ENCODE measurements at regions not wholly inside any gene's neighbourhood (a gene's known extent, or its start where the extent isn't known, plus 50 kb on each side); places are given as distances from the start of the nearest gene placed in this dataset.
"Not testable (repeated sequence)": the region's sequence is repeated elsewhere in the genome, so short reads cannot be mapped to it uniquely, and the experiment has no call there.

DNA sequence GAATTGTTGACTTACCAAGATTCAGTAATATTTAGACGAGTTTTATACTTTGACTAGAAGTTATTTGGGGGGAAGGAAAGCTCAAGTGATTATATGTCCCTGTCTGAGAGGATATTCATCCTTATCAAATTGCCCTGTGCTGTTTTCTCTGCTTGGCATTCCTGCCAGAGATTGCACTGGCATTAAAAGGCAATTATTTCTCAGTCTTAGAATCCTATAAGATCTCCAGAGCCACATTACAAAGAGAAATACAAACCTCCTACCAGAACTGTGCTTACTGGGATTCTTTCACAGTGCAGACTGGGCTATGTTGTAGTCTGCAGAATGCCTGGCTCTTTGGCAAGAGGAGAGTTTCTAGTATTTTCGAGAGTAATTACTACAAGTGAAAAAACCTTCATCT is 342.4 kb downstream of the HGF start:
- DNase-seq = no peak

DNA sequence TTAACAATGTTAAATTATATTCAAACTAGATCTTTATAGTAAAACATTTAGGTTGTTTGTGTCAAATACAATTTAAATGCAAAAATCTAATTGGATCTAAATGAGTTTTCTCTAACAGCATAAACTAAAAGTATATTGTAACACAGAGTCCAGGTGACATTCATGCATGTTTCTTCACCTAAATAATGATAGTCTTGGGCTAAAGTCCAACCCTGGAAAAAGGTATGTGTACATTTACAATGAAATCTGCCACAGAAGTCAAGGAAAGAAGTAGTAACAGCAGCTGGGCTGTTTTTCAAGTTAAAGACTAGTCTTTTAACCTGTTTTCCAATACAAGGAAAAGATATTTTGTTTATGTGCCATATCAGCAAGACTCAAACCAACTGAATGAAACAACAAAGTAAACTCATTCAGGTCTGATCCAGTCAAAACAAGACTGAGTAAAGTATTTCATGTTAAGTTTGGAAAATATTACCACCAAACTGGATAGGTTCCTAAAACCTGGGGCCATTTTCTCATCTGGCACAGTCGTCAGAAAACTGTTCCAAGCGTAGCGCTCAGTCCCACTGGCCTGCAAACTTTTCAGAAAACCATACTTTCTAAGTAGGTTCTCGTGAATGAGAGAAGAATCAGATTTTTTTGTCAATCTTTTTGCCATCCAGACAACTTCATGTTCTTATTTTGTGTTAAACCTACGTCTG is 349.2 kb downstream of the HGF start:
- no peak for DNase-seq

DNA sequence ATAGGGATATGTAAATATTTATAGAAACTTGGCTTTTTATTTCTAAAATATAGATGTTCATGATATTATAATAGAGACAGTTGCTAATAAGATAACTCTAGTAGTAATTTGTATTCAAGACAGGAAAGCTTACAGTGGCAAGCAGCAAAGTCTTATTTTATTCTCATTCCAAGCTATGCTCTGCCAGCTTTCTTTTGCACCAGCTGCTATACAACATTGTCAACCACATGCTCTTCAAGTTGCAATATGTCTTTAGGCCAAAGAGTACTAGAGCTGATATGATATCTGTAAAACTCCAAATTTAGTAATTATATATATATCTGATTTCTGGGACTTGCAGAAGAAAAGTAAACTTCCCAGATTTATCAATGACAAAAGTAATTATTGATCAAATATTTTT is 350.1 kb downstream of the HGF start:
- no peak for DNase-seq

DNA sequence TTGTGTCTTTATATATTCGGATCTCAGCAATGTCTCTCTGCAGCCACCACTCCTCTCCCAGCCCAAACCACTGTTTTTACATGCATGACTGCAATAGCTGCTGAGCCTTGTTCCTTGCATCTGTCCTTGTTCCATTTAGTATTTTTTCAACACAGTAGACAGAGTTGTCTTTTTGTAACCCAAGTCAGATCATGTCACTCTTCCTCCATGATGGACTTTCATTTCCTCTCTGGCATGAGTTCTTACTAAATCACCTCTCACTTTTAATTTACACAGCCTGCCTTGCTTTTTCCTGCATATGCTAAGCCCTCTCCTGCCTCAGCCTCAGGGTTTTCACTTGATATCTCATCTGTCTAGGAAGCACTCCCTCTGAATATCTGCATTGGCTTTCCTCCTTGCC is 353.2 kb downstream of the HGF start:
- DNase-seq = no peak

DNA sequence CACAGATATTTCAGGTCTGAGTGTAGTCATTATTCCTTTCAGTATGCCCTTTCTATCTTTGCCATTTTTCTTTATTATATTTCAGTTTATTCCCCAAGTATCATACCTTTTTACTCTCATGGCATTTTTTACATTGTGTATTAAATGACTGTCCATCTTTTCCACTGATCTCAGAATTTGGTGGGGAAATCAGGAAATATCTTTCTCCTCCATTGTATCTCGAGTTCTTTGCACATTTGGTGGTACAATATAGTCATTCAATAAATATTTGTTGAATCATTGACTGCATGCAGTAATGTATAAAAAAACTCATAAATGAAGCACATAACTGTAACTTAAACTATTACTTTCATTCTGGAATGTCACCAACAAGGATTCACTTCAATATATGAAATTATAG is 354.7 kb downstream of the HGF start:
- no peak for DNase-seq

DNA sequence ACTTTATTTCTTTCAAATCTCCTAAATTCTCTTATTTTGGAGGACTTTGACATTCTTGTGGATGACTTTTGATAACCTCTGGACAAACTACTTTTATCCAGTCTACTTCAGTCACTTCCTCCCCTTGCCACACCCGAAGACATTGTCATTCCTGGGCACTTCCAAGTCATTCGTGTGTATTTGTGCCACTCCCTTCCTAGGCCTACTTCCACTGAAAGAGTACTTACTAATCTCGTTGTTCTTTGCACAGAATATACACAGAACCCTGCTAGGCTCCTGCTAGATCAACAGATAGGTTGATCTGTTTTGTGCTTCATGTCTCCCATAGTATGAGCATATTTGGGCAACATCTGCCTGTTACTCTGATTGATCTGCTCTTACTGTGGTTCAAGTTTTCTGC is 355.4 kb downstream of the HGF start:
- DNase-seq = no peak

- no peak for DNase-seq
Measured at GRCh38 chr7:81410471-81411117, 359.3 kb downstream of the HGF start.

GRCh38 chr7:81408728-81409127 is 361.1 kb downstream of the HGF start:
- DNase-seq = no peak

- no peak for DNase-seq
Measured at GRCh38 chr7:81407094-81407493, 362.8 kb downstream of the HGF start.

DNA sequence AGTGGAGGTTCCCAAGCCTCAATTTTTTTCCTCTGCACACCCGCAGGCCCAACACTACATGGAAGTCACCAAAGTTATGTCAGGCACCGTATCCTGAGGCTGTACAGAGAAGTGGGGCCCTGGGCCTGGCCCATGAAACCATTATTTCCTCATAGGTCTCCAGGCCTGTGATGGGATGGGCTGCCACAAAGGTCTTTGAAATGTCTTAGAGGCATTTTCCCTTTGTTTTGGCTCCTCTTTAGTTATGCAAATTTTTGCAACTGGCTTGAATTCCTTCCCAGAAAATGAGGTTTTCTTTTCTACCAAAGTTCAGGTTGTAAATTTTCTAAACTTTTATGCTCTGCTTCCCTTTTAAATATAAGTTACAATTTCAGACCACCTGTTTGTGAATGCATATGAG is 365.2 kb downstream of the HGF start:
- no peak for DNase-seq

GRCh38 chr7:81402227-81402626 is 367.6 kb downstream of the HGF start:
- DNase-seq = no peak

GRCh38 chr7:81399471-81399870 is 370.4 kb downstream of the HGF start:
- DNase-seq = no peak

DNA sequence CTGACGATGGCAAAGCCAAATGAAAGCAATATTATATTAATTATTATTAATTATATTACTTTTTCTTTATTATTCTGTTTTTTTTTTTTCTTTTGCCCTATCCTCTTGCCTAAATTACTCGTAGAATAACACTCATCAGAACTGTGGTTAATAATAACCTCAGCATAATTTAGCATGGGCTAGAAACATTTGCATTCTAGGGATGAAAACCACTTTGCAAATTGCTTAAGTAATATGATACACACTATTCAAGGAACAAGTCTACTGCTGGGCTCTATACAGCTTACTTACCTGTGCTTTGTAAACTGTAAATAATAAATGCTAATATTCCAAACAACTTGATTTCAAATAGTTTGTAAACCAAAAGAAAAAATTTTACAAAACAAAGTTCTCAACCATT is 375.8 kb downstream of the HGF start:
- DNase-seq = no peak

DNA sequence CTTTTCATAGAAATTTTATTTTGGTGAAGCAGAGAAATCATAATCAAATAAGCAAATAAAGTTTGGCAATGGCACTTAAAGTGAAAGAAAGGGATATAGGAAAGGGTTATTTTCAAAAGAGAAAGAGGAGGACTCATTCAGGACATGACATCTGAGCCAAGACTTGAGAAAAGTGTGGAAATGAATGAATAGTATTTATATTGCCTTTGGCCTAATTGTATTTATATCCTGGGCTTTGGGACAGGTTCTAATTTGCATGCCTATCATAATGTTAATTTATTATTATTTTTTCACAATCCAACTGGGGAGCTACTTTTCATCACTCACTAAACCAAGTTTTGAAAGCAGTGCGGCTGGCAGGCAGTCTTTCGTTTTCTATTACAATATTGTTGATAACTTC is 376.8 kb downstream of the HGF start:
- no peak for DNase-seq

DNA sequence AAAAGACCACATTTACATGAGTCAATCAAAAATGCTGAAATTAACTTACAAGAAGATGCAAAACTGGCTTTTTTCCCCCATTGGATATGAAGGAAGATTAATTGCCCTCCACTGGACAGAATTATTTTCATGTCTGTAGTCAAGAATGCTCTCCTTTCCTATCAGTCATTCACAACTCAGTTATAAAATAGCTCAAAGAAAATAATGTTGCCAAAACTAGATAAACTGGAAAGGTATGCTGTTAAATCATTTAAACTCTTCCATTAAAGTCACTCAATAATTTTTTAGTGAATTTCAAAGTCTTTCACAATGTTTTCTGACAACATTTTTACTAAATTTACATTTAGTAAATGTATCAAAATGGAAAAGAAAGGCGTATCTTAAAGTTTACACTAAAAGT is 384.5 kb downstream of the HGF start:
- DNase-seq = no peak

DNA sequence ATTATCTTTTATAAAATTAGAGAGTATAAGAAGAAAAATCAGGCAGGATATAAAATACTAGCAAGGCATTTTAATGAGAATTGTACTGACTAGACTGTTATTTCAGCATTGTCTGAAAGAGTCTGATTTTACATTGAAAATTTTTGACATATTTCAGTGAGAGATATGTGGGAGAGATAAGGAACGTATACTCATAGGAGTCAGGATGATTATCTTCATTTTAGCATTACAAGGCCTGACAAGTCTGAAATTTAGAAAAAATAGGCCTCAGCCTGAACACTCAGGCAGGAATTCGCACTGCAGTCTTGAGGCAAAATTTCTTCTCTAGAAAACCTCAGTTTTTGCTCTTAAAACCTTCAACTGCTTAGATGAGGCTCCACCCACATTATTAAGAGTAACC is 386.0 kb downstream of the HGF start:
- DNase-seq = no peak

DNA sequence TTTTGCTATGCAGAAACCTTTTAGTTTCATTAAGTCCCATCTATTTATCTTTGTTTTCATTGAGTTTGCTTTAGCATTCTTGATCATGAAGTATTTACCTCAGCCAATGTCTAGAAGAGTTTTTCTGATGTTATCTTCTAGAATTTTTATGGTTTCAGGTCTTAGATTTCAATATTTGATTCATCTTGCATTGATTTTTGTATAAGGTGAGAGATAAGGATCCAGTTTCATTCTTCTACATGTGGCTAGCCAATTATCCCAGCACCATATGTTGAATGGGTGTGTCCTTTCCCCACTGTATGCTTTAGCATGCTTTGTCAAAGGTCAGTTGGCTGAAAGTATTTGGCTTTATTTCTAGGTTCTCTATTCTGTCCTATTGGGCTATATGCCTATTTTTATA is 395.2 kb downstream of the HGF start:
- DNase-seq = not testable (repeated sequence)

- no peak for DNase-seq
Measured at GRCh38 chr7:81370822-81371221, 399.0 kb downstream of the HGF start.

DNA sequence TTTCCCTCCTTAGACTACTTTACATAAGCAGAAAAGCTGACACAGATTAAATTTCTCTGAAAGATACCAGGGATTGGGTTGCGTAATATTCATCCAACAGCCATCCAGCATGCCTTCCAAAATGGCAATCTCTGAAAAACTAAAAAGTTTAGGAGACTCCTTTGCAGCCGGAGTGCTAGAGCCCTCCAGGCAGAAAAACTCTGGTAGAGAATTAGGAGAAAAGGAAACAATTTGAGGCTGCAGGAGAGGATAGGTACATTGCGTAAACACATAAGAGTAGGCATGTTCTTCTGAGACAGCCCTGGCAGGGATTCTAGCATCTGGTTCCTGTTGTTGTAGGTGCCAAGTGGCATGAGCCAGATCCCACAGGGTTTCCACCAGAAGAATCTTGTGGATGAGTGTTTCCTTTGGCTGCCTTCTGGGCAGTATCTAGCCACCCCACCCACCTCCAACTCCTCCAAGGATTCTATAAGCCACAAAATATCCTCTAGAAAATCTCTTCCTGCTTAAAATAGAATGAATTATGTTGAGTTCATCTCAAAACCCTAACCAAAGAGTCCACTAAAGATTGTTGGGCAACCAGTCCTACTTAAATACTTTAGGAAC is 402.4 kb downstream of the HGF start:
- no peak for DNase-seq

GRCh38 chr7:81366546-81366945 is 403.3 kb downstream of the HGF start:
- DNase-seq = no peak

- no peak for DNase-seq
Measured at GRCh38 chr7:81361769-81362312, 408.0 kb downstream of the HGF start.

- no peak for DNase-seq
Measured at GRCh38 chr7:81355911-81356310, 413.9 kb downstream of the HGF start.

- DNase-seq = no peak
Measured at GRCh38 chr7:81349044-81349443, 420.8 kb downstream of the HGF start.

DNA sequence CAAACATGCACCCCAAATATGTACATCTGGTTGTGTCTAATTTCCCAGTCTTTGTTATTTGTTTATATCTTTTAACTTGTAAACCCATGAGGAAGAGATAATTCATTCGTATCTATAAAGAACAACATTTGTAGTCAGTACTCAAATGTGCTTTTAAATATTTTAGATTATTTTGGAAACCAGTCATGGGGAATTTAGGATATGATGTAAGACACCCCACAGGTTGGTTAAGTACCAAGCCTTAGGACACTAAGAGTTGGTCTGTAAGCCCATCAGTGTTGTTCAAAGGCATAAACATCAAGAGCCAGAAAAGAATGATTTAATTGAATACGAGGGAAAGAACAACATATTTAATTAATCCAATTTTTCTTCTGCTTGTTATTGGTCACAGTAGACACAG is 421.1 kb upstream of the SEMA3C start:
- DNase-seq = no peak

Measured in DMS153 (cell line).